ENCODE measurements at regions not wholly inside any gene's neighbourhood (a gene's known extent, or its start where the extent isn't known, plus 50 kb on each side); places are given as distances from the start of the nearest gene placed in this dataset.

DNA sequence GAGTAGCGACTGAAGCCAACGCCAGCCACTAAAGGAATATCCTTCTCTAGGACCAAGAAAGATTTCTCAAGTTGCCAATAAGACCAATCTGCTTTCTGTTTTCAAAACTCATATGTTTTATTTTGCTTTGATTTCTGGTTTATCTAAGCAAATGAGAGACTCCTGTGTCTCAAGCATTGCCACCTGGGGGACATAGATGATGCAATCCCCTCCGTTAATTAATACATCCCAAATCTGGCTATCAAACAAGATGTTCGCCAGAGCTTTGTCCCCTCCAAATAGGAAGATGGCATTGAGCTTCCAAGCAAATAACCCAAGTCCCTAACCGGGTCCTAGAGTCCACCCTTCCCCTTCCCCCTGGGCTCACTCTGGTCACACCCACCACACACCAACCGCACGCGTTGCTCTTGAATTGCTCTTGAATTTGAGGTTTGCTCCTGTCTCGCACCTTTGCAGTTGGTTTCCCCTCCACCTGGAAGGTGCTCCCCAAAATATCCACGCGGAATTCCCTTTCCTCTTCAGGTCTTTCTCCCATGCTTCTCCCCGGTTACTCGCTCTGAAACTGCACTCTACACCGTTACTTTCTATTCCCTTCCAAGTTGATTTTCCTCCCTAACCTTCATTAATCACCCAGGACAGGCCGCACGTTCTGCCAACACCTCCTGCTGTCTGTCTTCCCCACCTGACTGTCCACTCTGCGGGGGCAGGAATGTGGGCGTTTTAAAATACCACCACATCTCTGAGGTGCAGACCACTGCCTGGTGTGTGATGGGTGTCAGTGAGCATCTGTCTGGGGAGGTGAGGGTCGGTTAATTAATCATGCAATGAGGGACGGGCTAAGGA is 64.1 kb upstream of the RNF32 start:
- Histone ChIP-seq H3K27me3 (ENCODE audit: control insufficient read depth in 2 of 2, insufficient read depth in 2 of 2, low read length in 2 of 2) (no peaks in the 10 kb centered on the region), H3K4me1 (ENCODE audit: control insufficient read depth, extremely low read depth, insufficient read depth, low read length) (no peaks in the 10 kb centered on the region), H3K4me3 (replicated peaks in 1 of 3; ENCODE audit: insufficient read depth in 1 of 3, low read depth in 1 of 3, low read length in 3 of 3) (no peak overlapping the region), H2AFZ (ENCODE audit: low read depth, low read length) (no peak overlapping the region), H3K9me3 (replicated peaks; ENCODE audit: control insufficient read depth, insufficient read depth, low read length) (no peaks in the 10 kb centered on the region), H3K9ac (replicated peaks; ENCODE audit: extremely low read depth, insufficient read depth, low read length) (no peak overlapping the region), H4K20me1 (replicated peaks; ENCODE audit: control insufficient read depth, extremely low read depth, insufficient read depth, low read length) (no peaks in the 10 kb centered on the region), H3K27ac (ENCODE audit: insufficient read depth, low read depth, low read length) (no peak overlapping the region), H3K79me2 (ENCODE audit: control insufficient read depth, insufficient read depth, low read length) (no peaks in the 10 kb centered on the region), H3K9me1 (replicated peaks; ENCODE audit: control insufficient read depth, extremely low read depth, insufficient read depth, low read length) (no peaks in the 10 kb centered on the region), H3K4me2 (ENCODE audit: insufficient read depth, low read length) (no peak overlapping the region), H3K36me3 (ENCODE audit: control insufficient read depth in 2 of 2, extremely low read depth in 1 of 2, insufficient read depth in 2 of 2, low read length in 2 of 2) (no peaks in the 10 kb centered on the region)
- intact Hi-C loops (cut with micrococcal nuclease): no loop called here
- BruUV-seq (replicated peaks): no TSS peak
- no peak for FAIRE-seq
- TF ChIP-seq POLR2A (IDR thresholded peaks at IDR 0.05; ENCODE audit: low read depth, low read length) (no peak), GATA2 (IDR thresholded peaks at IDR 0.05; ENCODE audit: insufficient read depth, insufficient read length, low read depth, low read length) (no peak), POLR2AphosphoS5 (IDR thresholded peaks at IDR 0.05; ENCODE audit: insufficient read depth, low read depth, low read length) (no peak), MYC (IDR thresholded peaks at IDR 0.05; ENCODE audit: low read depth, low read length) (no peak), FOS (IDR thresholded peaks at IDR 0.05; ENCODE audit: borderline replicate concordance, insufficient read depth, low read length) (no peak)
- TF ChIP-seq, protein P1, sequence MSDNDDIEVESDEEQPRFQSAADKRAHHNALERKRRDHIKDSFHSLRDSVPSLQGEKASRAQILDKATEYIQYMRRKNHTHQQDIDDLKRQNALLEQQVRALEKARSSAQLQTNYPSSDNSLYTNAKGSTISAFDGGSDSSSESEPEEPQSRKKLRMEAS (IDR thresholded peaks at IDR 0.05; ENCODE audit: insufficient read depth, insufficient read length): no peak
- TF ChIP-seq, protein P2, sequence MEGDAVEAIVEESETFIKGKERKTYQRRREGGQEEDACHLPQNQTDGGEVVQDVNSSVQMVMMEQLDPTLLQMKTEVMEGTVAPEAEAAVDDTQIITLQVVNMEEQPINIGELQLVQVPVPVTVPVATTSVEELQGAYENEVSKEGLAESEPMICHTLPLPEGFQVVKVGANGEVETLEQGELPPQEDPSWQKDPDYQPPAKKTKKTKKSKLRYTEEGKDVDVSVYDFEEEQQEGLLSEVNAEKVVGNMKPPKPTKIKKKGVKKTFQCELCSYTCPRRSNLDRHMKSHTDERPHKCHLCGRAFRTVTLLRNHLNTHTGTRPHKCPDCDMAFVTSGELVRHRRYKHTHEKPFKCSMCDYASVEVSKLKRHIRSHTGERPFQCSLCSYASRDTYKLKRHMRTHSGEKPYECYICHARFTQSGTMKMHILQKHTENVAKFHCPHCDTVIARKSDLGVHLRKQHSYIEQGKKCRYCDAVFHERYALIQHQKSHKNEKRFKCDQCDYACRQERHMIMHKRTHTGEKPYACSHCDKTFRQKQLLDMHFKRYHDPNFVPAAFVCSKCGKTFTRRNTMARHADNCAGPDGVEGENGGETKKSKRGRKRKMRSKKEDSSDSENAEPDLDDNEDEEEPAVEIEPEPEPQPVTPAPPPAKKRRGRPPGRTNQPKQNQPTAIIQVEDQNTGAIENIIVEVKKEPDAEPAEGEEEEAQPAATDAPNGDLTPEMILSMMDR (IDR thresholded peaks at IDR 0.05; ENCODE audit: extremely low read depth in 1 of 2, insufficient read depth in 1 of 2, low read depth in 1 of 2, low read length in 2 of 2): no peak
- ChIA-PET CTCF (no interaction called here), POLR2A (no interaction called here)
- DNase-seq (ENCODE audit: low read depth, low spot score): no peak
- dilution Hi-C loops (cut with MboI; ENCODE audit: extremely low pct_ligation_motif_present, low sequenced_read_pairs): no loop called here
